GM12878 (cell line): ENCODE measurements at regions not wholly inside any gene's neighbourhood (a gene's known extent, or its start where the extent isn't known, plus 50 kb on each side); places are given as distances from the start of the nearest gene placed in this dataset.

Experiments used
- ATAC-seq: fragments of 200-7000 bp; cut with Tn5 transposase; 3 replicates; pipeline ENCODE4 v1.9.1; 2020; ENCODE audit warnings: mild to moderate bottlenecking, moderate library complexity
- BruUV-seq: library from RNA; stranded (reverse); fragments of 400-500 nt; replicated peaks from 2 replicates; lab custom pipeline; 2021; lab: Mats Ljungman, UMichigan
- CTCF ChIA-PET: fragments of 300-600 bp; sonication (Branson Sonifier 250); formaldehyde crosslinking; extraction: SDS; loops from one replicate; lab custom pipeline; 2021; ENCODE audit warnings: inconsistent platforms; lab: Yijun Ruan, JAX
- POLR2A ChIA-PET: fragments of 350-600 bp; formaldehyde crosslinking; extraction: SDS; loops from one replicate; lab custom pipeline; 2021; ENCODE audit warnings: inconsistent platforms; lab: Charles Lee
- RAD21 ChIA-PET: fragments of 300-600 bp; sonication (Branson Sonifier 250); formaldehyde crosslinking; loops from one replicate; lab custom pipeline; 2023; ENCODE audit warnings: antibody characterized with exemption; ENCODE audit not compliant: unreplicated experiment; lab: Charles Lee
- SMC1A ChIA-PET: fragments of 300-600 bp; sonication (Branson Sonifier 250); formaldehyde crosslinking; loops from one replicate; lab custom pipeline; 2023; ENCODE audit not compliant: unreplicated experiment, uncharacterized antibody; lab: Charles Lee
- DNase-seq: peaks from one replicate; pipeline ENCODE4 v3.0.0-alpha.2; 2011; ENCODE audit warnings: low read depth, low spot score
- FAIRE-seq: peaks from 3 replicates; lab custom pipeline; 2011; peaks lifted over from hg19 to GRCh38; lab: Jason Lieb, UNC
- H2AFZ ChIP-seq: 2 replicates; pipeline ENCODE4 v1.6.0; 2011; ENCODE audit warnings: low read depth, low read length, control low read depth; ENCODE audit not compliant: control insufficient read depth
- H3K27ac ChIP-seq: 2 replicates; pipeline ENCODE4 v1.5.1; 2011; ENCODE audit warnings: control low read depth; ENCODE audit not compliant: control insufficient read depth, insufficient read depth
- H3K27me3 ChIP-seq, 2 experiments: replicated peaks in 1 of 2; 2 replicates each; pipeline versions ENCODE4 v1.6.0 to v1.6.1; 2011; ENCODE audit warnings: low read length in 1 of 2; ENCODE audit not compliant: control insufficient read depth in 2 of 2, insufficient read depth in 2 of 2
- H3K36me3 ChIP-seq, 2 experiments: 2 replicates each; pipeline ENCODE4 v1.5.1; 2011; ENCODE audit warnings: low read length in 1 of 2; ENCODE audit not compliant: control insufficient read depth in 2 of 2, insufficient read depth in 2 of 2
- H3K4me1 ChIP-seq: 2 replicates; pipeline ENCODE4 v1.6.1; 2011; ENCODE audit warnings: mild to moderate bottlenecking, low read length, moderate library complexity, mixed read lengths; ENCODE audit not compliant: control insufficient read depth, insufficient read depth
- H3K4me2 ChIP-seq: 2 replicates; pipeline ENCODE4 v1.6.0; 2011; ENCODE audit warnings: control low read depth; ENCODE audit not compliant: control insufficient read depth, insufficient read depth
- H3K4me3 ChIP-seq: fragments of 200-600 bp; sonication (generic); 2 replicates; pipeline ENCODE4 v1.5.1; 2016
- H3K79me2 ChIP-seq: 2 replicates; pipeline ENCODE4 v1.6.0; 2011; ENCODE audit warnings: low read length; ENCODE audit not compliant: control insufficient read depth, insufficient read depth
- H3K9ac ChIP-seq: 2 replicates; pipeline ENCODE4 v1.8.0; 2011; ENCODE audit warnings: low read length, control low read depth, mixed read lengths; ENCODE audit not compliant: control insufficient read depth, insufficient read depth
- H3K9me3 ChIP-seq: replicated peaks from 3 replicates; pipeline ENCODE4 v1.5.1; 2011; ENCODE audit warnings: mild to moderate bottlenecking, low read length; ENCODE audit not compliant: control insufficient read depth, insufficient read depth
- H4K20me1 ChIP-seq: 2 replicates; pipeline ENCODE4 v1.6.0; 2011; ENCODE audit not compliant: control insufficient read depth, insufficient read depth
- CBX3 ChIP-seq: fragments of 200-600 bp; sonication (generic); IDR thresholded peaks from 2 replicates; pipeline ENCODE4 v1.6.1; 2016; ENCODE audit warnings: low read depth, borderline replicate concordance
- EGR1 ChIP-seq, 2 experiments: IDR thresholded peaks; 1 replicate in 1 of 2; 2 replicates in 1 of 2; pipeline ENCODE4 v1.6.1; 2011 to 2012; ENCODE audit warnings: low read depth in 2 of 2, low read length in 2 of 2, borderline replicate concordance in 1 of 2, mild to moderate bottlenecking in 1 of 2, moderate library complexity in 1 of 2
- EP300 ChIP-seq, 2 experiments: fragments of 150-350 bp in 1 of 2; IDR thresholded peaks; 2 replicates each; pipeline ENCODE4 v1.6.1; 2011 to 2012; ENCODE audit warnings: low read depth in 2 of 2, low read length in 2 of 2, borderline replicate concordance in 1 of 2, improper control_type of control experiment in 1 of 2, inconsistent platforms in 1 of 2; ENCODE audit not compliant: control insufficient read depth in 1 of 2
- ETV6 ChIP-seq, 2 experiments: fragments of 450-650 bp in 1 of 2; IDR thresholded peaks in 1 of 2; conservative IDR thresholded peaks in 1 of 2; 2 replicates each; pipeline ENCODE4 v1.6.1; 2014; ENCODE audit warnings: antibody characterized with exemption in 1 of 2, borderline replicate concordance in 1 of 2, low read depth in 1 of 2, mild to moderate bottlenecking in 1 of 2, moderate library complexity in 1 of 2
- HDAC2 ChIP-seq: fragments of 200-600 bp; sonication (generic); IDR thresholded peaks from 2 replicates; pipeline ENCODE4 v1.6.1; 2017
- KLF5 ChIP-seq: fragments of 450-650 bp; IDR thresholded peaks from 2 replicates; pipeline ENCODE4 v1.6.1; 2014; ENCODE audit warnings: mild to moderate bottlenecking; ENCODE audit not compliant: partially characterized antibody
- MEF2B ChIP-seq: fragments of 450-650 bp; IDR thresholded peaks from 2 replicates; pipeline ENCODE4 v1.6.1; 2018; ENCODE audit warnings: mild to moderate bottlenecking, moderate library complexity; ENCODE audit not compliant: partially characterized antibody, poor library complexity, severe bottlenecking
- MTA2 ChIP-seq: fragments of 450-650 bp; IDR thresholded peaks from 2 replicates; pipeline ENCODE4 v1.6.1; 2016; ENCODE audit warnings: low read depth, mild to moderate bottlenecking, moderate library complexity
- NFYA ChIP-seq: IDR thresholded peaks from 2 replicates; pipeline ENCODE4 v1.6.1; 2011; ENCODE audit warnings: low read depth, mild to moderate bottlenecking, low read length, improper control_type of control experiment, borderline replicate concordance
- POLR2AphosphoS5 ChIP-seq: IDR thresholded peaks from 2 replicates; pipeline ENCODE4 v1.6.1; 2011; ENCODE audit warnings: mild to moderate bottlenecking, low read length, inconsistent platforms
- SMAD5 ChIP-seq: IDR thresholded peaks from 2 replicates; pipeline ENCODE4 v1.6.1; 2016; ENCODE audit warnings: antibody characterized with exemption, low read depth
- SUPT20H ChIP-seq: IDR thresholded peaks from 2 replicates; pipeline ENCODE4 v1.6.1; 2011; ENCODE audit warnings: low read depth, mild to moderate bottlenecking, low read length, moderate library complexity, borderline replicate concordance; ENCODE audit not compliant: control insufficient read depth
- SUZ12 ChIP-seq: fragments of 200-600 bp; sonication (generic); IDR thresholded peaks from one replicate; pipeline ENCODE4 v1.6.1; 2018; ENCODE audit warnings: antibody characterized with exemption, mild to moderate bottlenecking; ENCODE audit not compliant: unreplicated experiment
- YBX1 ChIP-seq: fragments of 450-650 bp; IDR thresholded peaks from 2 replicates; pipeline ENCODE4 v1.6.1; 2016; ENCODE audit warnings: antibody characterized with exemption
- ZNF217 ChIP-seq: fragments of 450-650 bp; IDR thresholded peaks from 2 replicates; pipeline ENCODE4 v1.6.1; 2017; ENCODE audit warnings: antibody characterized with exemption, mild to moderate bottlenecking
- ZNF384 ChIP-seq: IDR thresholded peaks from 2 replicates; pipeline ENCODE4 v1.6.1; 2012; ENCODE audit warnings: low read depth, mild to moderate bottlenecking, low read length, improper control_type of control experiment, borderline replicate concordance
- WGBS: methylation state at CpG from one replicate; pipeline ENCODE4 v1.1.6; 2016; ENCODE audit warnings: low lambda C conversion rate; ENCODE audit not compliant: insufficient replicate concordance, insufficient coverage; ENCODE audit errors: missing lambda C conversion rate; 5-methylcytosine and 5-hydroxymethylcytosine counted together
- in situ Hi-C: fragments of 300-500 bp; cut with MboI; formaldehyde crosslinking; loops from 9 replicates; pipeline ENCODE4 v1.14.3; 2018; ENCODE audit warnings: mixed read lengths
- intact Hi-C: fragments of 100-400 bp; cut with micrococcal nuclease; formaldehyde crosslinking; loops from one replicate; pipeline ENCODE4 v1.14.2; 2022; ENCODE audit not compliant: unreplicated experiment
- TF ChIP-seq, protein P1 (sequence below): fragments of 450-650 bp; conservative IDR thresholded peaks from 2 replicates; pipeline ENCODE4 v1.6.1; 2017; ENCODE audit warnings: mild to moderate bottlenecking, moderate library complexity
- TF ChIP-seq, protein P2 (sequence below): fragments of 450-650 bp; IDR thresholded peaks from 2 replicates; pipeline ENCODE4 v1.6.1; 2017; ENCODE audit warnings: borderline replicate concordance

DNA sequence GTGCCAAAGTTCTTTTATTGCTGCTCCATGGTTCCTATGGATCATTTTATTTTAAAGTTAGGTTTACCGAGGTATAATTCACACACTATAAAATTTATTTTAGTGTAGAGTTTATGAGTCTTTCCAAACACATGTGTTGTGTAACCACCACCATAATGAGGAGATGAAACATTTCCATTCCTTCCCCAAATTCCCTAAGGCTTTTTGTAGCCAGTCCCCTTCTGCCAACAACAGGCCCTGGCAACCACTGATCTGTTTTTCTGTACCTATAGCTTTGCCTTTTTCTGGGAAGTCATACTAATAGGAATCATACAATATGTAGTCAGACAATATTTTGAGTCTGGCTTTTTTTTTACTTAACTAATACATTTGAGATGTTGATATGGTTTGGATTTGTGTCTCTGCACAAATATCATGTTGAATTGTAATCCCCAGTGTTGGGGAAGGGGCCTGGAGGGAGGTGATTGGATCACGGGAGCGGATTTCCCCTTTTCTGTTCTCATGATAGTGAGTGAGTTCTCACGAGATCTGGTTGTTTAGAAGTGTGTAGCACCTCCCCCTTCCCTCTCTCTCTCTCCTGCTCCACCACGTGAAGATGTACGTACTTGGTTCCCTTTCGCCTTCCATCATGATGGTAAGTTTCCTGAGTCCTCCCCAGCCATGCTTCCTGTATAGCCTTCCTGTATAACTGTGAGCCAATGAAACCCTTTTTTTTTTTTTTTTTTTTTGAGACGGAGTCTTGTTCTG is 59.6 kb upstream of the DHX15 start (continued):
- TF ChIP-seq ZNF384 (no peak), KLF5 (no peak)

DNA sequence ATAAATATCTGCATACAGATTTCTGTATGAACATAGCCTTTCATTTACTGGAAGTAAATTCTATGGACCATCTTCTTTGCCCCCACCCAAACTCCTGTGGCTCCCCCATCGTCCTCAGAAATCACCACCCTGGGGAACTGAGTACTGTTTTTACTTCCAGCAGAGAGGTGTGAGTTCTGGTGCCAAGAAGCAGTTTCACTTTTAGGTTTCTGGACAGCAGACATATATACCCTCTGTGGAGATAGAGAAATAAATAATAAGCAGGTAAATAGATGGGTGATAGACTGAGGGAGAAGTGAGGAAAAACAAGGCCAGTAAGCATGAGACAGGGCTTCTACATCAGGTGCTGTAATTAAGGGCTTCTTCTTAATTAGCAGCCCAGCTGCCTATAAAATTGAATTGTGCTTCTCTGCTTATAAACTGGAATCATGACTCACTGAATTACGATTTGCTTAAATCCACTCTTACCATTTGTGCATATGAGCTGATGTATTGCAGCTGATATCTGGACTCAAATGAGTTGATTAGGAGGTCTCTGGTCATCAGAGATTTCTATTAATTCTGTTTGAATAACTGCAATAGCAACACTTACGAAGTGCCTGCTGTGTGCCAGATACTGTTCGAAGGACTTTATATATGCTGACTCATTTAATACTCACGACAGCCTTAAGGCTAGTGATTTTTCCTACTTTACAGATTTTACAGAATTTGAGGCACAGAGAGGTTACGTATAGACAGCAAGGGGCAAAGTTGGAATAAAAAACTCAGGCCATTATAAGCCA is 60.8 kb upstream of the DHX15 start:
- no peaks in the 10 kb centered on the region for H3K4me1 ChIP-seq
- WGBS: 10% methylated on average over 6 of the region's 6 CpGs
- RAD21 ChIA-PET: no interaction called here
- no TSS peak for BruUV-seq
- DNase-seq (no peak), ATAC-seq (no peak), FAIRE-seq (no peak)
- H3K36me3 ChIP-seq: no peaks in the 10 kb centered on the region
- peaks cover 0 to 3% of the 10 kb centered on the region in 2 experiments; a peak in 1 of 4 replicates for H3K27me3 ChIP-seq
- POLR2A ChIA-PET: no interaction called here
- CTCF ChIA-PET: no interaction called here
- no peaks in the 10 kb centered on the region for H3K9me3 ChIP-seq
- no peak for TF ChIP-seq YBX1
- no peak for TF ChIP-seq ETV6 (conservative IDR thresholded peaks at IDR 0.05 in 1 of 2, IDR thresholded peaks at IDR 0.05 in 1 of 2; ENCODE audit: borderline replicate concordance in 1 of 2, low read depth in 1 of 2)
- TF ChIP-seq, protein P1, sequence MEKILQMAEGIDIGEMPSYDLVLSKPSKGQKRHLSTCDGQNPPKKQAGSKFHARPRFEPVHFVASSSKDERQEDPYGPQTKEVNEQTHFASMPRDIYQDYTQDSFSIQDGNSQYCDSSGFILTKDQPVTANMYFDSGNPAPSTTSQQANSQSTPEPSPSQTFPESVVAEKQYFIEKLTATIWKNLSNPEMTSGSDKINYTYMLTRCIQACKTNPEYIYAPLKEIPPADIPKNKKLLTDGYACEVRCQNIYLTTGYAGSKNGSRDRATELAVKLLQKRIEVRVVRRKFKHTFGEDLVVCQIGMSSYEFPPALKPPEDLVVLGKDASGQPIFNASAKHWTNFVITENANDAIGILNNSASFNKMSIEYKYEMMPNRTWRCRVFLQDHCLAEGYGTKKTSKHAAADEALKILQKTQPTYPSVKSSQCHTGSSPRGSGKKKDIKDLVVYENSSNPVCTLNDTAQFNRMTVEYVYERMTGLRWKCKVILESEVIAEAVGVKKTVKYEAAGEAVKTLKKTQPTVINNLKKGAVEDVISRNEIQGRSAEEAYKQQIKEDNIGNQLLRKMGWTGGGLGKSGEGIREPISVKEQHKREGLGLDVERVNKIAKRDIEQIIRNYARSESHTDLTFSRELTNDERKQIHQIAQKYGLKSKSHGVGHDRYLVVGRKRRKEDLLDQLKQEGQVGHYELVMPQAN: no peak
- no peak for TF ChIP-seq SUPT20H
- TF ChIP-seq MEF2B: no peak
- no peak for TF ChIP-seq MTA2
- no peak for TF ChIP-seq SMAD5
- TF ChIP-seq, protein P2, sequence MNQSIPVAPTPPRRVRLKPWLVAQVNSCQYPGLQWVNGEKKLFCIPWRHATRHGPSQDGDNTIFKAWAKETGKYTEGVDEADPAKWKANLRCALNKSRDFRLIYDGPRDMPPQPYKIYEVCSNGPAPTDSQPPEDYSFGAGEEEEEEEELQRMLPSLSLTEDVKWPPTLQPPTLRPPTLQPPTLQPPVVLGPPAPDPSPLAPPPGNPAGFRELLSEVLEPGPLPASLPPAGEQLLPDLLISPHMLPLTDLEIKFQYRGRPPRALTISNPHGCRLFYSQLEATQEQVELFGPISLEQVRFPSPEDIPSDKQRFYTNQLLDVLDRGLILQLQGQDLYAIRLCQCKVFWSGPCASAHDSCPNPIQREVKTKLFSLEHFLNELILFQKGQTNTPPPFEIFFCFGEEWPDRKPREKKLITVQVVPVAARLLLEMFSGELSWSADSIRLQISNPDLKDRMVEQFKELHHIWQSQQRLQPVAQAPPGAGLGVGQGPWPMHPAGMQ: no peak
- no peak for TF ChIP-seq NFYA
- no peak for TF ChIP-seq ZNF217
- no peak for TF ChIP-seq ZNF384
- no peak for TF ChIP-seq POLR2AphosphoS5
- no peak for TF ChIP-seq SUZ12
- no peak for TF ChIP-seq HDAC2
- TF ChIP-seq EP300 (IDR thresholded peaks at IDR 0.05; ENCODE audit: borderline replicate concordance in 1 of 2, control insufficient read depth in 1 of 2, low read depth in 2 of 2, low read length in 2 of 2): no peak
- no peak for TF ChIP-seq EGR1 (IDR thresholded peaks at IDR 0.05; ENCODE audit: borderline replicate concordance in 1 of 2, low read depth in 2 of 2, low read length in 2 of 2)
- TF ChIP-seq CBX3: no peak
- H3K79me2 ChIP-seq: no peaks in the 10 kb centered on the region
- SMC1A ChIA-PET: no interaction called here
- in situ Hi-C loops (no loop called here), intact Hi-C loops (no loop called here)
- H4K20me1 ChIP-seq: no peaks in the 10 kb centered on the region
- no peak overlapping the region for H3K4me2 ChIP-seq
- no peak overlapping the region for H3K4me3 ChIP-seq
- no peak overlapping the region for H3K9ac ChIP-seq
- H2AFZ ChIP-seq: no peak overlapping the region
- no peak overlapping the region for H3K27ac ChIP-seq
